OCI-LY7 (cell line): ENCODE measurements at regions not wholly inside any gene's neighbourhood (a gene's known extent, or its start where the extent isn't known, plus 50 kb on each side); places are given as distances from the start of the nearest gene placed in this dataset.

Experiments
- BruUV-seq: library from RNA; stranded (reverse); fragments of 400-500 nt; replicated peaks from 2 replicates; lab custom pipeline; 2021; lab: Mats Ljungman, UMichigan
- CTCF ChIA-PET: fragments of 300-600 bp; sonication (Branson Sonifier 250); formaldehyde crosslinking; loops from one replicate; lab custom pipeline; 2022; ENCODE audit warnings: antibody characterized with exemption; ENCODE audit not compliant: unreplicated experiment; lab: Charles Lee
- POLR2A ChIA-PET: fragments of 300-600 bp; sonication (Branson Sonifier 250); formaldehyde crosslinking; loops from one replicate; lab custom pipeline; 2022; ENCODE audit warnings: antibody characterized with exemption; lab: Charles Lee
- DNase-seq: peaks from one replicate; pipeline ENCODE4 v3.0.0-alpha.2; 2015; ENCODE audit warnings: low spot score
- H2AFZ ChIP-seq: fragments of 200-600 bp; sonication (generic), shearing (Covaris generic); 2 replicates; pipeline ENCODE4 v1.6.1; 2014; ENCODE audit warnings: mild to moderate bottlenecking, antibody characterized with exemption, low read length, moderate library complexity
- H3K27ac ChIP-seq: fragments of 200-600 bp; sonication (generic); 2 replicates; pipeline ENCODE4 v1.5.1; 2014; ENCODE audit warnings: mixed run types, low read depth, mild to moderate bottlenecking, moderate library complexity, low read length, inconsistent platforms; ENCODE audit not compliant: poor library complexity, severe bottlenecking
- H3K36me3 ChIP-seq: fragments of 200-600 bp; sonication (generic); 2 replicates; pipeline ENCODE4 v1.6.1; 2014; ENCODE audit warnings: mild to moderate bottlenecking, antibody characterized with exemption, low read length, moderate library complexity, mixed read lengths; ENCODE audit not compliant: insufficient read depth
- H3K4me1 ChIP-seq: fragments of 200-600 bp; sonication (generic); 2 replicates; pipeline ENCODE4 v1.5.1; 2014; ENCODE audit warnings: mild to moderate bottlenecking, low read length; ENCODE audit not compliant: insufficient read depth, poor library complexity, severe bottlenecking
- H3K4me2 ChIP-seq: fragments of 200-600 bp; sonication (generic); 2 replicates; pipeline ENCODE4 v1.6.1; 2014; ENCODE audit warnings: mild to moderate bottlenecking, low read length
- H3K4me3 ChIP-seq: fragments of 200-600 bp; sonication (generic); 2 replicates; pipeline ENCODE4 v1.5.1; 2014; ENCODE audit warnings: mild to moderate bottlenecking, low read depth, low read length; ENCODE audit not compliant: poor library complexity, severe bottlenecking
- H3K79me2 ChIP-seq: fragments of 200-600 bp; sonication (generic); 2 replicates; pipeline ENCODE4 v1.6.1; 2016; ENCODE audit warnings: low read depth, mild to moderate bottlenecking, low read length, moderate library complexity, mixed read lengths; ENCODE audit not compliant: insufficient read depth
- H3K9me2 ChIP-seq: fragments of 200-600 bp; sonication (generic); 2 replicates; pipeline ENCODE4 v1.6.1; 2016; ENCODE audit warnings: mild to moderate bottlenecking, low read length, mixed read lengths; ENCODE audit not compliant: insufficient read depth
- H3K9me3 ChIP-seq: fragments of 200-600 bp; sonication (generic); 2 replicates; pipeline ENCODE4 v1.6.1; 2014; ENCODE audit warnings: mild to moderate bottlenecking, mixed run types, low read length, mixed read lengths
- H4K20me1 ChIP-seq: fragments of 200-600 bp; sonication (generic); 2 replicates; pipeline ENCODE4 v1.6.1; 2014; ENCODE audit warnings: mild to moderate bottlenecking, antibody characterized with exemption, low read length, moderate library complexity, mixed read lengths; ENCODE audit not compliant: insufficient read depth
- CTCF ChIP-seq: fragments of 200-600 bp; sonication (generic); conservative IDR thresholded peaks from 2 replicates; pipeline ENCODE4 v1.5.1; 2014; ENCODE audit warnings: mild to moderate bottlenecking, antibody characterized with exemption, low read length, moderate library complexity, mixed read lengths
- EZH2phosphoT487 ChIP-seq: fragments of 200-600 bp; sonication (generic); IDR thresholded peaks from 2 replicates; pipeline ENCODE4 v1.6.1; 2018; ENCODE audit warnings: low read depth, borderline replicate concordance, mild to moderate bottlenecking, mixed run types, antibody characterized with exemption, low read length, moderate library complexity, mixed read lengths
- intact Hi-C: fragments of 100-400 bp; cut with micrococcal nuclease; formaldehyde crosslinking; loops from one replicate; pipeline ENCODE4 v1.10.0; 2022; ENCODE audit not compliant: unreplicated experiment

- Histone ChIP-seq H2AFZ (no peak overlapping the region), H3K4me3 (no peak overlapping the region), H3K9me2 (no peaks in the 10 kb centered on the region), H3K36me3 (no peaks in the 10 kb centered on the region), H3K4me1 (no peaks in the 10 kb centered on the region), H4K20me1 (no peaks in the 10 kb centered on the region), H3K4me2 (no peak overlapping the region), H3K27ac (no peak overlapping the region), H3K79me2 (no peaks in the 10 kb centered on the region), H3K9me3 (no peaks in the 10 kb centered on the region)
- no TSS peak for BruUV-seq
- TF ChIP-seq CTCF (no peak), EZH2phosphoT487 (no peak)
- intact Hi-C loops = no loop called here
- CTCF ChIA-PET = no interaction called here
- POLR2A ChIA-PET = no interaction called here
- DNase-seq = no peak
Observed at GRCh38 chr7:33849004-33849403, 56.3 kb upstream of the BMPER start.

GRCh38 chr7:33849971-33850559, 55.3 kb upstream of the BMPER start:
- no TSS peak for BruUV-seq
- DNase-seq = no peak

More at GRCh38 chr7:33849971-33850559, 55.3 kb upstream of the BMPER start:
- H3K79me2 ChIP-seq = no peaks in the 10 kb centered on the region
- TF ChIP-seq EZH2phosphoT487 (no peak), CTCF (no peak)
- H2AFZ ChIP-seq = no peak overlapping the region
- H3K9me2 ChIP-seq = no peaks in the 10 kb centered on the region
- CTCF ChIA-PET = no interaction called here
- H3K36me3 ChIP-seq = no peaks in the 10 kb centered on the region
- H3K4me1 ChIP-seq = no peaks in the 10 kb centered on the region
- no peak overlapping the region for H3K4me3 ChIP-seq
- intact Hi-C loops = no loop called here
- no peaks in the 10 kb centered on the region for H3K9me3 ChIP-seq
- H3K27ac ChIP-seq = no peak overlapping the region
- no peaks in the 10 kb centered on the region for H4K20me1 ChIP-seq
- POLR2A ChIA-PET = interaction anchor here (0.5 kb wide), 1 partner anchor 1371 kb away, joined by 3 read pairs; no protein-coding TSS in a partner anchor
- H3K4me2 ChIP-seq = no peak overlapping the region
